Limb (tissue), 2 donors: ENCODE measurements at regions not wholly inside any gene's neighbourhood (a gene's known extent, or its start where the extent isn't known, plus 50 kb on each side); places are given as distances from the start of the nearest gene placed in this dataset.

Source experiments
- DNase-seq, 2 donors: peaks; one replicate each; pipeline ENCODE4 v3.0.0-alpha.2; 2016; ENCODE audit errors: extremely low spot score in 2 of 2

GRCh38 chr10:36247478-36247877 lies 605.4 kb upstream of the FZD8 start:
- DNase-seq: no peak

GRCh38 chr10:36236931-36237330 lies 594.8 kb upstream of the FZD8 start:
- no peak for DNase-seq

DNA sequence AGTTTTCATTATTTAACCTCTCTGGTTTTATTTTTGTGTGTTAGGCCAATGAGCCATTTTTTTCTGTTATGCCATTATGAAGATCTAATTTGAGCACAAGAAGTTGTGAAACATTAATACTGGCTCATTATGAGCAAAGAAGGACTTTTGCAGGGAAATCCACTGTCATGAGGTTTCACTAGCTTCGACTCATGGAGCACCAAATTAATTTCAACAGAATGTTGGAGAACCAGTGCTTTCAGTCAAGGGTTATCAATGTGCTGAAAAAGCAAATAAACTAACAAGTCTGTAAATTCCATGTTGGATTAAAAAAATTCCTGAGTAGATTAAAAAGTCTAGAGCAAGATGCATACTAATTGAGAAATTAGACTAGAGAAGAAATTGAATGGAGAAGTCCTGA lies 594.2 kb upstream of the FZD8 start:
- DNase-seq: no peak

DNA sequence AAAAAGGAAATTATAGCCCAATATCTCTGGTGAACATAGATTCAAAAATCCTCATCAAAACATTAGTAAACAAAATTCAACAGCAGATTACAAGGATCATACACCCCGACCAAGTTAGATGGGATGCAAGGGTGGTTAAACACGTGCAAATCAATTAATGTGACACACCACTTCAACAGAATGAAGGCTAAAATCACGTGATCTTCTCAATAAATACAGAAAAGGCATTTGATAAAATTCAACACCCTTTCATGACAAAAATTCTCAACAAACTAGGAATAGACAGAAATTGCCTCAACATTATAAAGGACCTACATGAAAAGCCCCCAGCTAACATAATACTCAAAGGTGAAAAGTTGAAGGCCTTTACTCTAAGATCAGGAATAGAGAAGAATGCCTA lies 590.8 kb upstream of the FZD8 start:
- DNase-seq: no peak

- DNase-seq: no peak
Observed at GRCh38 chr10:36224431-36224985, 582.4 kb upstream of the FZD8 start.

DNA sequence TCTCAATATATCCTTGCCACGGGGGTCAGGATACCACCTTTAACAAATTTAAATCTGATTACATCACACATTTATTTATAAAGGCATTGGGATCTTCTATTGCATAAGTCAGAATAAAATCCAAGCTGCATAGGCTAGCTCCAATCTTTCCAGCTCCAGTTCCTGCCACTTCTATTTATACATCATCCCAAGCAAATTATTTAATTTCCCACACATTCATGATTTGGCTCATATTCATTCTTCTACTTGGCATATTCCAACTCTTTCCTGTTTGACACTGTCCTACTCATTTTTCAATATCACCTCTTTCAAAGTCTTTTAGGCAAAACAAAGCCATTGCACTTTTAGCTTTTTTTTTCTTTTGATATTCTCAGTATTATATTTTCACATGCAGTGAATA lies 579.0 kb upstream of the FZD8 start:
- DNase-seq: no peak

DNA sequence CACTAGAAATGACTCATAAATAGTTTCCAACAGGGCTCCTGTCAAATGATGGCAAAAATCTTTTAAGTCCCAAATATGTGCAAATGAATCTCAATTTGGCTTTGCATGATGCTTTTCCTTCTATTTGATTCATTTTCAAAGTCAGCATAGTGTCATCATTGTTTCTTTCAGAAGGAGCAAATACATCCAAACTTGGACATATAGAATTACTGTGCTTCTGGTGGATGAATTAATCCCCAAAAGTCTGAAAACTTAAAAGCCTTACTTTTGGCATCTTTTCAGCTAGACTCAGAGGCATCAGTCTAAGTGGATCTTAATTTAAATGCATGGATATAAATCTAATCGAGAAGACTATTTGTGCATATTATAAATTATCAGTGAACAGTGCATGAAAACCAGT lies 578.1 kb upstream of the FZD8 start:
- DNase-seq: peak in 1 of 2 donors; percentile 32

DNA sequence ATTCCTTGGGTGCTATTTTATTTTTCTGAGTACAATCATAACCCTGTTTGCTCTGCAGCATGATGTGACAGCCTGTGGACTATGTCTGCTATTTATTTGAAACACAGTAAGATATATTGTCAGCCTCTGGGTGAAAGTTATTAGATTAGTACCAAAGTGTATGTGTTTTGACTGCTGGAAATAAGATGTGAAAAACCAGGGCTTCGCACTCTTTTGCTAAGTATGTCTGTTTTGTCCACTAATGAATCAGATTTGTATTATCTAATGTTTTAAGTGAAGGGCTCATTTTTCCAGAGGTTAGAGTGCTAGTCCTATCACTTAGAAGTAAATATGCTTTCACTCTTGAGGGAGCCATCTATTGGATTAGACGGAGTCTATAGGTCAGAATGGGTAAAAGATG lies 569.8 kb upstream of the FZD8 start:
- no peak for DNase-seq

GRCh38 chr10:36209480-36209879 lies 567.4 kb upstream of the FZD8 start:
- no peak for DNase-seq

GRCh38 chr10:36202881-36203280 lies 560.8 kb upstream of the FZD8 start:
- no peak for DNase-seq

GRCh38 chr10:36200577-36200976 lies 558.5 kb upstream of the FZD8 start:
- DNase-seq: no peak

GRCh38 chr10:36198322-36198721 lies 556.2 kb upstream of the FZD8 start:
- DNase-seq: no peak

DNA sequence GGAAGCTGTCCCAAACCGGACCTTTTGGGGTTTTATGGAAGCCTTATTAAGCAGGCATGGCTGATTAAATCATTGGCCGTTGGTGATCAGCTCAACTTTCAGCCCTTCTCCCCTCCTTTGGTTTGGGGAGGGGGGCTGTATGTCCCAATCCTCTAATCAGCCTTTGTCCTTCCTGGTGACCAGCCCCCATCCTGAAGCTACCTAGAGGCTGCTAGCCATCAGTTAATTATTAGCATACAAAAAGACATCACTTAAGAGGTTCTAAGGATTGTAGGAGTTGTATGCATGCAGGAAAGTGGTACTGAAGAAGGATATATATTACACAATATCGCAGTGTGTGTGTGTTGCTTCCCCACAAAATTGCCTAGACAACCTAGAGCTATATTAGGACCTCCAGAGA lies 553.3 kb upstream of the FZD8 start:
- no peak for DNase-seq

DNA sequence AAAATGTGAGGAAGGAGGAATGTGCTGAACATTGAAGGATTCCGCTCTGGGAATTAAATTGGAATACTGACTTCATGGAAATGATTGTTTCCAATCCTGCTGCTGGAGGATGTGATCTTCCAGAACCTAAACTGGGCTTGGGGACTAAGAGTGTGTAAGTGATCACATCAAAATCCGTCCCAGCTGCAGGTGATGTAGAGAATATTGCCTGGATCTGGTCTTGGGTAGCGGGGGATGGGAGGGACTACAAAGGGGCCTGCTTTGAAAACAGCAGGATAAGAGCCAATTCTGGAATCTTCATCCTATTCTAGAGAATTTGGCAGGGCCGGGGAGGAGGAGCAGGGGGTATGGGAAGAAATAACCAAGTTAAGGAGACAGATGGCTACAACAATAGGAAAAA lies 552.2 kb upstream of the FZD8 start:
- no peak for DNase-seq

DNA sequence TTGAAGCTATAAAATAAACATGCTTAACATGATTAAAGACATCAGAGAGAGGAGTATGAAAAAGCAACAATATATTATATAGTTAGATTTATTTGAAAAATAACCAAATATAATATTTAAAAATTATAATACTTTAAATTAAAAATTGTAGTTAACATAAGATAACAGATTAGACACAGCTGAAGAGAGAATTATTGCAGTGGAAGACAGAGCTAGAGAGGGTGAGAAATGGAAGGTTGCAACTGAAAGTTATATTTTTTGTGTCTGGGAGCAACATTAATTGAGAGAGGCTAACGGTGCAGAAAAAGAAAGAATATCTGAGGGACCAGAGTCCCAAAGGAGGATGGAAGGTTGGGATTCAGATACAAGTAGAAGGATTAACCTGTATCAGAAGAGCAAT lies 548.9 kb upstream of the FZD8 start:
- no peak for DNase-seq

DNA sequence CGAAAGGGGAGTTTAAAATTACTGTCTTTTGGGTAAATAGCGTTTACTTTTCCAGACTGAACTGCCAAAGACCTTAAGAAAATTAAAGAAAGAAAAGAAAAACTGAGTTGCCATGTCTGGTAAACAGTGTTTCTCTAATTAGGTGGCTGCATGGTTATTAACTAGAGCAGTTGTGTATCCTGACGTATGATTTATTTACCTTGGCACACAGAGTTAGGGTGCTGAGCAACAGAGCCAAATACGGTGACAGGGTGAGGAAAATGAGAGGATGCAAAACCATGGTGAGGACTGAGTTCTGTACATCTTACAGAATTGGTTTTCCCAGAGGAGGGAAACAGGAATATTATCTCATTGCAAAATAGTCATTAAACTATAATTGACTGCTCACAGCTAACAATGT lies 546.4 kb upstream of the FZD8 start:
- no peak for DNase-seq

- DNase-seq: peak; percentile 41 to 78
Observed at GRCh38 chr10:36188080-36188453, 546.0 kb upstream of the FZD8 start.

GRCh38 chr10:36187380-36188079 lies 545.4 kb upstream of the FZD8 start:
- DNase-seq: peak; percentile 34 to 71

- peak; percentile 26 to 32 for DNase-seq
Observed at GRCh38 chr10:36185097-36185496, 543.0 kb upstream of the FZD8 start.

DNA sequence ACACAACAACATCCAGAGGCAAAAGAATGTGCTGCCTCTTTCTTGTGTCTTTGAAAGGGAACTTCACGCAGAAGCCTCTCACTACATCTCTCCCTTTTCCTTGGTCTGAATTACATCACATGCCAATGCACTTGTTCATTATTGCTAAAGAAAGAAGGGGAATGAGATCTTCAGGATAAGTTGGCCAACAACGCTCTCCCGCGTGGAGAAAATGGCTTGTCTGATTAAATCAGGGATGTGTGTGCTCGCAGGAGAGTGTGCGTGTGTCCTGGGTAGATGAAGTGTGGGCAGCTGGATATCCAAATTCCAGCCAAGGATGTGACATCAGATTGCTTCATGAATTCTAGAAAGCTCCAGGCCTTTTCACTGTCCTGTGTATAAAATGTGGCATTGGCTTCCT lies 541.6 kb upstream of the FZD8 start:
- no peak for DNase-seq

DNA sequence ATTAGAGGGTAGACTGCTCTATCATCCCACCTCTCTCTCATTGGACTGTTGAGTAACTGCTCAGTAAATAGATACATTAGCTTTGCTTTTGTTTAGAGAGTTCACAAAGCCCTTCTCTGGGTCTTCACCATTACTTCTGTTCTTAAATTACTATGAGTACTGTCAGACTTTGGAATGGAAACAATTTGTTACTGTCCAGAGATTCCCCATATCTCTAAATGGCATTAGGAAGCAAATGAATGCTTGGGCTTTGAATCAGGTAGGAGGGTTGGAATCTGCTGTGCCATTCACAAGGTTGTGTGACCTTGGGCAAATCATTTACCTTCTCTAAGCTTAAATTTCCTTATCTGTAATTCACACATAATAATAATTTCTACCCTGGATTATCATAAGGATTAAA lies 541.0 kb upstream of the FZD8 start:
- DNase-seq: no peak

DNA sequence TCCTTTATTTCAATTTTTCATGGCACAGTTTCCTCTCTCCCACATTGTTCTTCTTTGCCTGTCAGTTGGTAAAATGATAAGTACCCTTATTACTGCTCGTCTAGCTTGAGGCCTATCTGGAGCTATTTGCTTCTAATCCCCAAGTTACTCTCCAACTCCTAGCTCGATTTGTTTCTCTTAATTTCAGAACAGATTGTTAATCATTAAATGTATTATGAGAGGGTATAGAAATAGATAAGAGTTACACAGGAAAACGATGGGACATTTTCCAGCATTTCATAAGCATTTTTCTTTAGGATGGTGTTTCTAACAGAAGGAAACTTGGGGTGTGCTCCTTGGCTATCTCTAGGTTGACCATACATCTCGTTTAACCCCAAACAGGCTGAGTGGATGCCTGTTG lies 540.5 kb upstream of the FZD8 start:
- DNase-seq: no peak

DNA sequence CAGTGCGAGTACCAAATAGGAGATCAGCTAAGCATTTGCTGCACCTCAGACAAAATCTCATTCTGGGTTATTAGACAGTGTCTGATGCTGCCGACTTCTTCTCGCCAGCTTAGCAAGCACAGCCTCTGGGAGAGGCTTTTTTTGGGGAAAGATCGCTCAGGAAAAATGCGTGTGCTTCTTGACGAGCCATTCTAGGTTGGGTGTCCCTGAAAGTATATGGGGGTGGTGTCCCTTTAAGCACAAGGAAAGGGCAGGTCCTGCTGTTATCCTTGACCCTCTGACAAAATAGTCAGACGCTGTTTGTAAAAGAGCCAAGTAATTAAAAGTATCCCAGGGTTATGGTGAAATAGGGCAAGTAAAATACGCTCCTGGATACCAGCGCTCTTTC lies 540.1 kb upstream of the FZD8 start:
- no peak for DNase-seq
